ENCODE measurements at regions not wholly inside any gene's neighbourhood (a gene's known extent, or its start where the extent isn't known, plus 50 kb on each side); places are given as distances from the start of the nearest gene placed in this dataset.

- no peak for DNase-seq
Measured at GRCh38 chr4:20302336-20302735, 50.6 kb downstream of the SLIT2 start.

GRCh38 chr4:20305976-20306375 lies 54.3 kb downstream of the SLIT2 start:
- no peak for DNase-seq

- no peak for DNase-seq
Measured at GRCh38 chr4:20311856-20312255, 60.2 kb downstream of the SLIT2 start.

GRCh38 chr4:20313237-20314030 lies 61.7 kb downstream of the SLIT2 start:
- no peak for DNase-seq

- DNase-seq: no peak
Measured at GRCh38 chr4:20317424-20317985, 65.8 kb downstream of the SLIT2 start.

GRCh38 chr4:20318001-20318908 lies 66.5 kb downstream of the SLIT2 start:
- DNase-seq: no peak

GRCh38 chr4:20318909-20319277 lies 67.2 kb downstream of the SLIT2 start:
- DNase-seq: no peak

- DNase-seq: no peak
Measured at GRCh38 chr4:20319825-20320612, 68.3 kb downstream of the SLIT2 start.

- DNase-seq: no peak
Measured at GRCh38 chr4:20323991-20324390, 72.3 kb downstream of the SLIT2 start.

GRCh38 chr4:20326460-20326859 lies 74.8 kb downstream of the SLIT2 start:
- no peak for DNase-seq

- no peak for DNase-seq
Measured at GRCh38 chr4:20326977-20327376, 75.3 kb downstream of the SLIT2 start.

- no peak for DNase-seq
Measured at GRCh38 chr4:20327808-20328207, 76.1 kb downstream of the SLIT2 start.

GRCh38 chr4:20331642-20332041 lies 79.9 kb downstream of the SLIT2 start:
- DNase-seq: no peak

- no peak for DNase-seq
Measured at GRCh38 chr4:20333141-20333715, 81.5 kb downstream of the SLIT2 start.

GRCh38 chr4:20337261-20337664 lies 85.6 kb downstream of the SLIT2 start:
- no peak for DNase-seq

GRCh38 chr4:20338841-20339240 lies 87.1 kb downstream of the SLIT2 start:
- DNase-seq: no peak

GRCh38 chr4:20341134-20341738 lies 89.5 kb downstream of the SLIT2 start:
- no peak for DNase-seq

- DNase-seq: no peak
Measured at GRCh38 chr4:20347531-20347930, 95.8 kb downstream of the SLIT2 start.

- no peak for DNase-seq
Measured at GRCh38 chr4:20348411-20348810, 96.7 kb downstream of the SLIT2 start.

- DNase-seq: no peak
Measured at GRCh38 chr4:20351360-20352162, 99.9 kb downstream of the SLIT2 start.

- no peak for DNase-seq
Measured at GRCh38 chr4:20352163-20352431, 100.4 kb downstream of the SLIT2 start.

GRCh38 chr4:20353646-20354045 lies 101.9 kb downstream of the SLIT2 start:
- no peak for DNase-seq
